ENCODE measurements at regions not wholly inside any gene's neighbourhood (a gene's known extent, or its start where the extent isn't known, plus 50 kb on each side); places are given as distances from the start of the nearest gene placed in this dataset.

DNA sequence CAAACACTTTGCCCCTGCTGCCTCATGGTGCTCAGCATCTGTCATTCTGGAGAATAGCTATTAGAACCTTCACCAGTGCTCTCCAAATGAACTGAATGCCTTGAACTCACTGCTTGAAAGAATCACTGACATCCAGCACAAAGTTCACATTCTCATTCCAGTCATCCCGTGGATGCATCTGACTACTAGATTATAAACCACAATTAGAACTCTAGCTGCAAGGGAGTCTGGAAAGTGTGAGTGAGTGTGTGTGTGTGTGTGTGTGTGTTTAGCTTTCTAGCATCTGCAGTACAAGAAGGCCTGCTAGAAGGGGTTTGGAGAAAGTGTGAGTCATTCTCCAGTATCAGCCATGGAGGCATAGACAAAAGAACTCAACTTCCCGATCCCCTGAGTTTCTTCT, 71.3 kb upstream of the DYNLT3 start (continued):
- no peak for TF ChIP-seq KDM4A (IDR thresholded peaks at IDR 0.05; ENCODE audit: low read depth, low read length, severe bottlenecking)

DNA sequence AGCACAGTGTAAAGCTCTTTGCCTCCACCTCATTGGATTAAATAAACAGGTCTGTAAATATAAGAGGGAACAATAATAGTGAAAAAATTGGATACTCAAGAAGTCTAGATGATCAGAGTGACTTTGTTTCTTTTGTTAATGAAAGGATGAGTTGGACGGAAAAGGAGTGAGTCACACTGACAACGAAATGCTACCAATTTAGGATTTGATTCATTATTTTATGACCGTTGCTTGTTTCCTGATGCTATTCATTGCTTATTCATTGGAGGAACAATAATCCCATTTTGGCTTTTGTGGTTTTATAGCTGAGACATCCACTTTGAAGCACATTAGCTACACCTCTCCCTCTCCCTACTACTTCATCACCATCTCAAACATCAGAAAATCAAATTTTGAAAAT, 74.4 kb upstream of the DYNLT3 start:
- H3K36me3 ChIP-seq (ENCODE audit: control insufficient read depth in 2 of 4, insufficient read depth in 4 of 4, low read length in 3 of 4), result no peaks in the 10 kb centered on the region
- DNase-seq (ENCODE audit: low read depth in 1 of 2, low spot score in 2 of 2) (no peak), FAIRE-seq (no peak)
- H4K5ac ChIP-seq (ENCODE audit: insufficient read length, low read depth, low read length), result no peak overlapping the region
- no peaks in the 10 kb centered on the region for H4K20me1 ChIP-seq (replicated peaks in 1 of 2; ENCODE audit: control insufficient read depth in 1 of 2, insufficient read depth in 2 of 2, low read length in 2 of 2)
- H3K4me1 ChIP-seq (replicated peaks in 1 of 4; ENCODE audit: control insufficient read depth in 3 of 4, insufficient read depth in 4 of 4, low read length in 3 of 4), result no peaks in the 10 kb centered on the region
- no peak overlapping the region for H2BK12ac ChIP-seq (ENCODE audit: low read depth, low read length)
- H3K79me1 ChIP-seq (ENCODE audit: low read depth, low read length), result no peaks in the 10 kb centered on the region
- H2BK20ac ChIP-seq (ENCODE audit: low read length), result no peak overlapping the region
- H3K14ac ChIP-seq (ENCODE audit: insufficient read length), result no peak overlapping the region
- H3K23me2 ChIP-seq (ENCODE audit: low read depth, low read length), result no peaks in the 10 kb centered on the region
- no peak for TF ChIP-seq EP300 (IDR thresholded peaks at IDR 0.05; ENCODE audit: borderline replicate concordance in 1 of 2, low read depth in 2 of 2, low read length in 2 of 2)
- TF ChIP-seq RNF2 (IDR thresholded peaks at IDR 0.05; ENCODE audit: borderline replicate concordance, low read depth, low read length, missing control alignments, poor library complexity, severe bottlenecking), result no peak
- no peak for TF ChIP-seq ASH2L (IDR thresholded peaks at IDR 0.05; ENCODE audit: low read length)
- no peak for TF ChIP-seq KDM4A (IDR thresholded peaks at IDR 0.05; ENCODE audit: low read depth, low read length, severe bottlenecking)
- no peak for TF ChIP-seq CBX8 (IDR thresholded peaks at IDR 0.05; ENCODE audit: borderline replicate concordance, low read depth, low read length)
- TF ChIP-seq PHF8 (conservative IDR thresholded peaks at IDR 0.05; ENCODE audit: low read depth, low read length), result no peak
- TF ChIP-seq, protein P1, sequence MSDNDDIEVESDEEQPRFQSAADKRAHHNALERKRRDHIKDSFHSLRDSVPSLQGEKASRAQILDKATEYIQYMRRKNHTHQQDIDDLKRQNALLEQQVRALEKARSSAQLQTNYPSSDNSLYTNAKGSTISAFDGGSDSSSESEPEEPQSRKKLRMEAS (IDR thresholded peaks at IDR 0.05), result no peak
- TF ChIP-seq JUND (IDR thresholded peaks at IDR 0.05; ENCODE audit: low read length), result no peak
- no peak overlapping the region for H3K23ac ChIP-seq (ENCODE audit: insufficient read length)
- H4K91ac ChIP-seq (replicated peaks; ENCODE audit: insufficient read length, low read length), result no peak overlapping the region
- no peak overlapping the region for H3K18ac ChIP-seq (ENCODE audit: extremely low read depth, low read length)
- no peak overlapping the region for H2AK5ac ChIP-seq (ENCODE audit: low read depth, low read length)
- POLR2A ChIA-PET (ENCODE audit: partially characterized antibody), result no interaction called here
- no peak overlapping the region for H2BK5ac ChIP-seq (ENCODE audit: low read depth, low read length)
- no peaks in the 10 kb centered on the region for H3K79me2 ChIP-seq (ENCODE audit: control insufficient read depth in 1 of 2, insufficient read depth in 2 of 2, low read length in 2 of 2)
- no peak overlapping the region for H2BK15ac ChIP-seq (ENCODE audit: low read length)
- H3K4me2 ChIP-seq (ENCODE audit: insufficient read depth in 1 of 2, low read depth in 2 of 2, low read length in 2 of 2), result no peak overlapping the region
- no peak overlapping the region for H3K56ac ChIP-seq (replicated peaks; ENCODE audit: insufficient read length, low read depth, low read length)
- no peak overlapping the region for H3K4ac ChIP-seq (replicated peaks; ENCODE audit: insufficient read length, low read depth, low read length)
- WGBS, 2 experiments (ENCODE audit: extremely low coverage in 1 of 2, insufficient coverage in 1 of 2, insufficient read length in 1 of 2, insufficient replicate concordance in 2 of 2, low coverage in 1 of 2, low lambda C conversion rate in 2 of 2, missing lambda C conversion rate in 1 of 2), result 93% methylated on average over 3 of the region's 3 CpGs; no CpG with 5 or more reads in 1 of the 2 experiments
- CTCF ChIA-PET (ENCODE audit: partially characterized antibody), result no interaction called here
- peaks cover 5 to 9% of the 10 kb centered on the region in 2 experiments; a peak in 1 of 4 replicates for H3K9me3 ChIP-seq (ENCODE audit: insufficient read depth in 2 of 2, low read depth in 1 of 2, low read length in 1 of 2)
- no peak overlapping the region for H4K8ac ChIP-seq (ENCODE audit: extremely low read depth, insufficient read depth, low read length)
- H3K4me3 ChIP-seq (ENCODE audit: extremely low read depth in 1 of 4, insufficient read depth in 2 of 4, low read depth in 3 of 4, low read length in 4 of 4), result no peak overlapping the region
- H3K27ac ChIP-seq (ENCODE audit: low read depth, low read length), result no peak overlapping the region
- no peak overlapping the region for H2AFZ ChIP-seq (ENCODE audit: low read length)
- no peak overlapping the region for H3K9ac ChIP-seq (replicated peaks in 1 of 4; ENCODE audit: extremely low read depth in 1 of 4, low read depth in 3 of 4, low read length in 3 of 4)
- H2BK120ac ChIP-seq (replicated peaks; ENCODE audit: low read depth, low read length), result no peak overlapping the region
- H3K27me3 ChIP-seq (replicated peaks in 1 of 4; ENCODE audit: control insufficient read depth in 3 of 4, extremely low read depth in 1 of 4, insufficient read depth in 3 of 4, low read length in 3 of 4), result no peaks in the 10 kb centered on the region
